ENCODE measurements at regions not wholly inside any gene's neighbourhood (a gene's known extent, or its start where the extent isn't known, plus 50 kb on each side); places are given as distances from the start of the nearest gene placed in this dataset.

- TF ChIP-seq POLR2A (IDR thresholded peaks at IDR 0.05) (no peak), CTCF (IDR thresholded peaks at IDR 0.05 in 4 of 5, conservative IDR thresholded peaks at IDR 0.05 in 1 of 5) (no peak)
Observed at GRCh38 chr7:80387634-80388193, 124.2 kb downstream of the GNAT3 start.

Data from gastrocnemius medialis (tissue), 4 donors.